H54 (cell line): ENCODE measurements at regions not wholly inside any gene's neighbourhood (a gene's known extent, or its start where the extent isn't known, plus 50 kb on each side); places are given as distances from the start of the nearest gene placed in this dataset.
"Not testable (repeated sequence)": the region's sequence is repeated elsewhere in the genome, so short reads cannot be mapped to it uniquely, and the experiment has no call there.

Experiments used
- DNase-seq: peaks from one replicate; pipeline ENCODE4 v3.0.0; 2011; ENCODE audit warnings: low spot score, mixed read lengths; ENCODE audit not compliant: insufficient read length
- FAIRE-seq: peaks from 3 replicates; lab custom pipeline; 2011; peaks lifted over from hg19 to GRCh38; lab: Jason Lieb, UNC
- POLR2A ChIP-seq: IDR thresholded peaks from 2 replicates; pipeline ENCODE4 v1.6.1; 2011; ENCODE audit warnings: low read depth, mild to moderate bottlenecking, low read length

GRCh38 chr5:57041570-57041969, 89.6 kb upstream of the MIER3 start:
- FAIRE-seq: no peak
- no peak for TF ChIP-seq POLR2A
- DNase-seq: no peak

- DNase-seq: no peak
- FAIRE-seq: no peak
- TF ChIP-seq POLR2A: no peak
Measured at GRCh38 chr5:57042524-57042931, 90.6 kb upstream of the MIER3 start.

GRCh38 chr5:57054135-57054534, 102.2 kb upstream of the MIER3 start:
- no peak for TF ChIP-seq POLR2A
- DNase-seq (no peak), FAIRE-seq (no peak)

GRCh38 chr5:57054671-57055070, 102.7 kb upstream of the MIER3 start:
- no peak for TF ChIP-seq POLR2A
- no peak for FAIRE-seq
- DNase-seq: no peak

- FAIRE-seq (no peak), DNase-seq (no peak)
- TF ChIP-seq POLR2A: no peak
Measured at GRCh38 chr5:57055731-57056130, 103.8 kb upstream of the MIER3 start.

GRCh38 chr5:57063773-57064172, 110.1 kb upstream of the GPBP1 start:
- no peak for DNase-seq
- TF ChIP-seq POLR2A: no peak
- no peak for FAIRE-seq

GRCh38 chr5:57066924-57067596, 106.8 kb upstream of the GPBP1 start:
- FAIRE-seq: no peak
- no peak for DNase-seq

GRCh38 chr5:57067597-57067924, 106.3 kb upstream of the GPBP1 start:
- FAIRE-seq (no peak), DNase-seq (no peak)
- TF ChIP-seq POLR2A: no peak

More at GRCh38 chr5:57066924-57067596, 106.8 kb upstream of the GPBP1 start:
- no peak for TF ChIP-seq POLR2A

- no peak for TF ChIP-seq POLR2A
- FAIRE-seq: no peak
- no peak for DNase-seq
Measured at GRCh38 chr5:57069115-57069835, 104.6 kb upstream of the GPBP1 start.

GRCh38 chr5:57072218-57072892, 101.5 kb upstream of the GPBP1 start:
- FAIRE-seq: no peak
- DNase-seq: no peak
- no peak for TF ChIP-seq POLR2A

GRCh38 chr5:57082441-57083067, 91.3 kb upstream of the GPBP1 start:
- no peak for TF ChIP-seq POLR2A
- no peak for FAIRE-seq
- DNase-seq: no peak

GRCh38 chr5:57085306-57086081, 88.4 kb upstream of the GPBP1 start:
- TF ChIP-seq POLR2A: no peak
- FAIRE-seq (no peak), DNase-seq (no peak)

- FAIRE-seq, DNase-seq: not testable (repeated sequence)
Measured at GRCh38 chr5:57087947-57088346, 85.9 kb upstream of the GPBP1 start.
